ENCODE measurements at regions not wholly inside any gene's neighbourhood (a gene's known extent, or its start where the extent isn't known, plus 50 kb on each side); places are given as distances from the start of the nearest gene placed in this dataset.

GRCh38 chr19:31164791-31165251 lies 184.4 kb downstream of the TSHZ3 start:
- no peak for TF ChIP-seq CTCF (IDR thresholded peaks at IDR 0.05; ENCODE audit: low read depth, low read length)
- Histone ChIP-seq H3K9me3 (ENCODE audit: low read depth) (no peaks in the 10 kb centered on the region), H3K36me3 (no peaks in the 10 kb centered on the region), H3K27me3 (peaks cover 15% of the 10 kb centered on the region), H3K4me1 (ENCODE audit: low read depth) (peaks cover 14% of the 10 kb centered on the region), H3K27ac (no peak overlapping the region), H3K4me3 (no peak overlapping the region)
- DNase-seq (ENCODE audit: low read depth in 1 of 2, low spot score in 1 of 2): peak in 1 of 2 donors; percentile 54

- TF ChIP-seq CTCF (IDR thresholded peaks at IDR 0.05; ENCODE audit: low read depth, low read length): no peak
- no peak overlapping the region for H3K27ac ChIP-seq
- H3K9me3 ChIP-seq (ENCODE audit: low read depth): no peaks in the 10 kb centered on the region
- no peaks in the 10 kb centered on the region for H3K27me3 ChIP-seq
- no peak for DNase-seq (ENCODE audit: low read depth in 1 of 2, low spot score in 1 of 2)
- H3K36me3 ChIP-seq: no peaks in the 10 kb centered on the region
- H3K4me1 ChIP-seq (ENCODE audit: low read depth): peaks cover 5% of the 10 kb centered on the region
- no peak overlapping the region for H3K4me3 ChIP-seq
These were observed 188.8 kb downstream of the TSHZ3 start for GRCh38 chr19:31160336-31160926.

- Histone ChIP-seq H3K27ac (no peak overlapping the region), H3K4me1 (ENCODE audit: low read depth) (no peaks in the 10 kb centered on the region), H3K4me3 (no peak overlapping the region), H3K36me3 (no peaks in the 10 kb centered on the region), H3K9me3 (ENCODE audit: low read depth) (no peaks in the 10 kb centered on the region), H3K27me3 (peaks cover 4% of the 10 kb centered on the region)
- peak in 1 of 2 donors; percentile 10 for DNase-seq (ENCODE audit: low read depth in 1 of 2, low spot score in 1 of 2)
- TF ChIP-seq CTCF (IDR thresholded peaks at IDR 0.05; ENCODE audit: low read depth, low read length): no peak
These were observed 195.2 kb downstream of the TSHZ3 start for GRCh38 chr19:31154021-31154420.

GRCh38 chr19:31152906-31153305 lies 196.3 kb downstream of the TSHZ3 start:
- Histone ChIP-seq H3K4me1 (ENCODE audit: low read depth) (no peaks in the 10 kb centered on the region), H3K27ac (no peak overlapping the region), H3K27me3 (peaks cover 10% of the 10 kb centered on the region), H3K4me3 (no peak overlapping the region), H3K36me3 (no peaks in the 10 kb centered on the region), H3K9me3 (ENCODE audit: low read depth) (no peaks in the 10 kb centered on the region)
- TF ChIP-seq CTCF (IDR thresholded peaks at IDR 0.05; ENCODE audit: low read depth, low read length): no peak
- no peak for DNase-seq (ENCODE audit: low read depth in 1 of 2, low spot score in 1 of 2)

- Histone ChIP-seq H3K4me3 (no peak overlapping the region), H3K9me3 (ENCODE audit: low read depth) (no peaks in the 10 kb centered on the region), H3K36me3 (no peaks in the 10 kb centered on the region), H3K27ac (no peak overlapping the region), H3K27me3 (peaks cover 18% of the 10 kb centered on the region), H3K4me1 (ENCODE audit: low read depth) (no peaks in the 10 kb centered on the region)
- TF ChIP-seq CTCF (IDR thresholded peaks at IDR 0.05; ENCODE audit: low read depth, low read length): no peak
- DNase-seq (ENCODE audit: low read depth in 1 of 2, low spot score in 1 of 2): no peak
These were observed 199.7 kb downstream of the TSHZ3 start for GRCh38 chr19:31149441-31149941.
